NCI-H2227 treated with DMSO at 0.1 percent for 48 hours (cell line): ENCODE measurements at regions not wholly inside any gene's neighbourhood (a gene's known extent, or its start where the extent isn't known, plus 50 kb on each side); places are given as distances from the start of the nearest gene placed in this dataset.
A peak's percentile ranks its signal among the peaks of the same experiment; 100 is the strongest.

Experiments
- DNase-seq: peaks from one replicate; lab custom pipeline; 2025; lab: John Stamatoyannopoulos, UW

DNA sequence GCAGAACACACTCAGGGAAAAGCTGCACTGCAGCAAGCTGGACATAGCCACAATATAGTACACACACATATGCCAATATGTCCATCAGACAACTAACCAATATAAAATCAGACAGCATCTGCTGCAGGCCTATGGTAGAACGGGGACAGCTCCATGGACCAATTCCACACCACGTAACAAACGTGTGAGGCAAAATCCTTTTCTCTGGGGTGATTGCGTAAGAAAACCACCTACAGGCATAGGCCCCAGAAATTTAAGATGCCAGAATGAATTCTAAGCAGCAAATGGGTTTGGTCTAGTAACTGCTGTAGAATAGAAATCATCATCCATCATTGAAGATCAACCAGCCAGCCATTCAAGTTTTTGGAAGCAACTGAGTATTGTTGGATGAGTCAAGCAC lies 368.9 kb upstream of the TMPO start:
- no peak for DNase-seq

DNA sequence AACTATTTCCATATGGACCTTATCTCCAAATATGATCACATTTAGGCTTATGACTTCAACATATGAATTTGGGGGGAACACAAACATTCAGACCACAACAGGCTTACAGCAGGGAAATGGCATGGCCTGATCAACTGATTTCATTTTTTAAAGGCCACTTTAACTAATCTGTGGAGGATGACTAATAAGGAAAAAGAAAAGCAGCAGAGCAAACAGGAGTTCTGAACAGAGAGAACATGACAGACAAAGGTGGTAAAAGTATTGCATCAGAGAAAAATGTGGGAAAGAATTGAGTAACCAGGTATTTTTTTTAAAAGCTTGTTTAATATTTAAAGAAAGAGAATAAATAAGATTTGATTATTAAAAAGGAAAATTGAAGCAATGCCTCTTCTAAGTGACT lies 366.1 kb upstream of the TMPO start:
- no peak for DNase-seq

DNA sequence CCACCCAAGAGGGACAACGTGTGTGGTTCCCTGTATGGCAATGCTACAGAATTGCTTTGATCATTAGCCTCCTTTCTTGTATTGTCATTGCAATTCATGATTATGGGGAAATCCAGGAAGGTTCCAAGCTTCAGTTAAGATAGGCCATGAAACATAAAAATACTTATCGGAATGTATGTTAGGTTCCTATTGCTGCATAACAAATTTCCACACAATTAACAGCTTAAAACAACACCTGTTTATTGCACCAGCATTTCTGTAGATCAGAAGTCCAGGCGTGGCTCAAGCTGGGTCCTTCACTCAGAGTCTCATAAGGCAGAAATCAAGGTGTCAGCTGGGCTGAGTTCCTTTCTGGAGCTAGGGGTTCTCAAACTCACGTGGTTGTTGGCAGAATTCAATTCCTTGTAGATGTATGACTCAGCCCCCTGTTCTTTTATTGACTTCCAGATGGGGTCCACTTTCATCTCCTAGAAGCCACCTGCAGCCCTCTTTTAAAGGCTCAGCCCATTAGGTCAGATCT lies 365.6 kb upstream of the TMPO start:
- no peak for DNase-seq

DNA sequence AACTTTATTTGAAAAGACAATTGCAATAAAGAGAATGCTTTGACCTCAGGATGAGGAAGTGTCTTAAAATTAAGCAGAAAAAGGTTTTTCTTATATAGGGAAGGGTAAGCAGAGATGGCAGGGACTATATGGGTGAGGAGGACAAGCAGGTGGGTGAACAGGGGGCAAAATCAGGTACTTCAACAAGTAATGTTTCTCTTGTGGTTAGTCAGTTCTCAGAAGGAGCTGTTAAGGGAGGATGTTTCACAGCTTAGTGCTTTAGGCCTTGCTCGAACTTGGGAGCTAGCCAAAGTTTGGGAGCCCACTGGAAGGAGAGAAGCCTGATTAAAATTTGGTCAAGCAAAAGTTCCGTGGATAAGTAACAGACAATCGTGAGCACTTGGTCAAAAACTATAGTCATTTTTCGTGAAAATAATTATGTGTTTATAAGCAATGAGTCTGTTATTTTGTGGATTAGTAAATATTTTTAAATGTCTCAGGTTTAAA lies 364.2 kb upstream of the TMPO start:
- no peak for DNase-seq

DNA sequence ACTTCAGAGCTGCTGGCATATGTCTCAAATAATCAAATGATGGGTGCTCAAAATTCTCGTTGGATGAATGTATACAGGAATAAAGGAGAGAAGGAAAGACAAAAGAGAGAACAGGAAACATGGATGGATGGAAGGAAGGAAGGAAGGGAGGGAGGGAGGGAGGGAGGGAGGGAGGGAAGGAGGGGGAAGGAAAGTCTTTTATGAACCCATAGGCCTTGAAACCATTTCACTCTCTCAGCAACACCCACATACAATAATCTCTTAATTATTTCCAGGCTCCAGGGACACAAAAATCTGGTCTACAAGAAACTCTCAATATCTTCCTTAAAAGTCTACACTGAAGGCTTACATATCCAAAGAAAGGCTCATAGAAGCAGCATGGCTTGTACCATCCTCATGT lies 363.4 kb upstream of the TMPO start:
- DNase-seq = no peak

DNA sequence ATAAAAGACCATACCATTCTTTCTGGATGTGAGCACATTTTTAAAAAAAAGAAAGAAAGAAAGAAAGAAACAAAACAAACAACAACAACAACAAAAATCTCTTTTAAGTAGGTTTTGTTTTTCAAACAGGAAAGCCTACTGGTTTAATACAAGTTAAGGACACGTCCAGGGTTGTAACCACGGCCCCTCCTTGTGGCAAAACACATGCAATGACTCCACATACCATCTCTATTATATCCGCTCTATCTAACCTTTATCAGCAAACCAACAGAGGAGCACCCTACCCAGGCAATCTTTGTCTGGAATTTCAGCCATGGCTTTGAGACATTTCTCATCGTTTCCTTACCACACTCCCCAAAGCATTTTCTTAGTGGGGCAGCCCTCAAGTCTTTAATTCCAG lies 360.5 kb upstream of the TMPO start:
- DNase-seq = peak; percentile 35

DNA sequence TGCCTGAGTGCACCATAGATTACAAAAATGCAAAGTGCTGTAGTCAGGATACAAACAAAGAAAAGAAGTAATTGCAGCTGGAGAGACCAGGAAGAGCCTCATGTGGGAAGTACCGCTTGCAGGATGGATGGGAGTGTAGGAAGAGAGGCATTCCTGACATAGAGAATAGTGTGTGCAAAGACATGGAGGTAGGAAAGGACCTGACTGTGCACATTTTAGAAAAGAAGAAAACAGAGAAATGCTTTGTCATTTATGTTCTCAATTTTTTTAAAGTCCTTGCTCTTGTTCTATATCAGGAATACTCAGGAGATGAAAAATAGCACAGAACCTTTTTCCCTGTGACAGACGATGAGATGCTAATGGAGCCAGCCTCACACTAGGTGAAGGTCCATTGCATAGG lies 358.7 kb upstream of the TMPO start:
- no peak for DNase-seq

DNA sequence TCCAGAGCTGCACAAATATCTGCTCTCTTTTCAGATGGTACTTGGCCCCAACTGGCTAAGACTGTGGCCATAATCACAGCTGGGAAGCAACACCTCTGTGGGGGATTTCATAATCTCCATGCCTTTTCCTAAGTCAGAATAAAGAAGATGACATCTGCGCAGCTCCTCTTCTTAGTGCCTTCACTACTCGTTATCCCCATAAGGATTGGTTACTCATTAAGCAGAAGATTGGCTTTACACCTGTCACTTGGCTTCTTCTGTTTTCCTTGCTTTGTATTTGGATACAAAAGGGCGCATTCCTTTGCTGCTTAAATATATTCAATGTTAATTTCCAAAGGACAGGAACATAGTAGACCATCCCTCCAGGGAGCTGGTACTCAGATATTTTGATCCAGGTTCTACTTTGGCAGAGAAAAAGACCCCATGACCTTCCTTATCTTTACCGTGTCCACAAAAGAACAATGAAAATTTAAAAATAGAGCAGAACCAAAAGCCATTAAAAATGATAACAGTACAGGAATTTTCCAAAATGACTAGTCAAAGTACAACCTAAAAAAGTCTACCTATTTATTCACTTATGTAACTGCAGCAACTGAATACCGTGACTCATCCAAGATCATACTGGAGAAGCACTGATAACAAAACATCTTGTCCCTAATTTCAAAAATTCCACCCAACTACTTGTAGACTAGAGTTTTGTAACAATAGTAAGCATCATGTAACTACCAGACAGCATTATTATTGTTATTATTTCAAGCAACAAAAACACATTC lies 352.3 kb upstream of the TMPO start:
- no peak for DNase-seq

DNA sequence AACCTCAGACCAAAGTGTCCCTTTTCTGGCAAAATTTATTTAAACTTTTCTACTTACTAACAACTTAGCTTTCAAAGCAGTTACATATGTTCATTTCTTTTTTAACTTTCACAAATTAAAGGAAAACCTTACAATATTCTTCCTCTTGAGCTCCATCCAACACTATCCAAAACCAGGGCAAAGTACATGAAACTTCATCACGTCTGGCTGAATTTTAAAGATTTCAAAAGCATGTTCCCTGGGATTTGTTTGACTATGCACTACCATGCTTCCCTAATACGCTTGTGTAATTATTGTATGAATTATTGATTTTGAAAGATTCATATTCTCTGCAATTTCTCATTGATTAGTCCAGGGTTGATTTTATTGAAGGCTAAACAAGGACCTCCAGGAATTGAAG lies 343.1 kb upstream of the TMPO start:
- no peak for DNase-seq

DNA sequence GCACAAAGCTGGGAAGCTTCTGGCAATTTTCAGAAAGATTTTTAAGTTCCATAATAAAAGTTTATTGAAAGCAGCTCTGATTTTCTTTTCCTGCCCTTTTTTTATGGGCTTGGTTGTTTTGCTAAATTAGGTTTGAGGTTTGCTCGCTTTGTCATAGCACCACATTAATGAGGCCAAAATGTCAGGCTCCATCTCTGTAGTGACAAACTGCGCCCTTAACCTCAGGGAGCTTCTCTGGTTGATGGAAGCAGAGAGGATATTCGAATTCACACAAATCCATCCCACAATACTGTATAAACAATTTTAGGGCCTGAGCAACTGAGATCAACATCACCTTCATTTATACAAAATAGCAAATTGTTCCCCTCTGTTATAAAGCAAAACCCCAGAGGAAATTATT lies 342.6 kb upstream of the TMPO start:
- no peak for DNase-seq

DNA sequence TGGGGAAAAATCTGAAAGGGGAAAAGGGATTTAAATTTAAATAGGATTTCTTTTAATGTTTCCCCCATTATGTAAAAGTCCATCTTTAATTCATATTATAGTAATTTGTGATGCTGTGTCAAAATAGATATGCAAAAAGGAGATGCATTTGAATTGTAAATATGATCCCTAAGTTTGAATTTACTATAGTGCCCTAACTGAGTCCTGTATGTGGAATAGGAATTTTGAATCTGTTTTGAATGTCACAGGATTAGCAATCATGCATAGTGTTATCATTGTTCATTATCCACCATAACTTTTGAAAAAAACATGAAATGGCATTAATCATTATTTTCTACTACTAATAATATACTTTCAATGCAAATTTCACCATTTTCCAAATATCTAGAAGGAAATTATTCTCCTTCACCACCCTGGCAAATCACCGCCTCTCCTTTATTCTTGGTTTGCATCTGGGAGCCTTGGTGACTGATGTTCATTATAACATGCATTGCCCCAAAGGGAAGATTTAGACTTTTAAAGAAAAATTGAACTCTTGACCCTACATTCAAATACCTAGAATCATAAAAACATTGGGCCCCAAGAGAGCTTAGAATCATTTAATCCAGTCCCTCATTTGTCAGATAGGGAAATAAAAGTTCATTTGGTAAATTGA lies 341.5 kb upstream of the TMPO start:
- no peak for DNase-seq

DNA sequence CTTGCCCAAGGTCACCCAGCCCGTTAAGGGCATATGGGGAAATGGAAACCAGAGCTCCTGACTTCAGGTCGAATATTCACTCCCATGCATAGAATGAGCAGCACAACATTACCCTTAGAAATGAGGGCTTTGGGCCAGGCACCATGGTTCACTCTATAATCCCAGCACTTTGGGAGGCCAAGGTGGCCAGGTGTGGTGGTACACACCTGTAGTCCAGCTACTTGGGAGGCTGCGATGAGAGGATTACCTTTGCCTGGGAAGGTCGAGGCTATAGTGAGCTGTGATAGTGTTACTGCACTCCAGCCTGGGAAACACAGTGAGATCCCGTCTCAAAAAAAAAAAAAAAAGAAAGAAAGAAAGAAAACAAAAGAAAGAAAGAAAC lies 341.0 kb upstream of the TMPO start:
- DNase-seq = no peak

DNA sequence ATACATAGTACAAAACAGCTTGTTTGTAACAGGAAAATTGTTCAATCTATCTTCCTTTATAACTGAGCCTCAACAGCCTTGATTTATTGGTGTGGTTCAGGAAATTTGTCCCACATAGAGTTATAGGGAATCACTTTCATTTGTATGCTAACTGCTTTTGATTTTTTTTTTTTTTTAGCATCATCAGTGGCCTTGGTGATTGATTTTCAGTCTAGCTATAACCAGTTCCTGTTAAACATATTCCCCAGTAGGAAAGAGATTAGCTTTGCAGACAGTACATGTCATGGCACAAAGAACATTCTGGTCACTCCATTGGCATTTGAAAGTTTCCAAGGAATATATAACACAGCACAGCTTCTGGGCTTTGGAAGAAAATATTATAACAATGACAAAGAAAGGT lies 337.3 kb upstream of the TMPO start:
- DNase-seq = no peak

DNA sequence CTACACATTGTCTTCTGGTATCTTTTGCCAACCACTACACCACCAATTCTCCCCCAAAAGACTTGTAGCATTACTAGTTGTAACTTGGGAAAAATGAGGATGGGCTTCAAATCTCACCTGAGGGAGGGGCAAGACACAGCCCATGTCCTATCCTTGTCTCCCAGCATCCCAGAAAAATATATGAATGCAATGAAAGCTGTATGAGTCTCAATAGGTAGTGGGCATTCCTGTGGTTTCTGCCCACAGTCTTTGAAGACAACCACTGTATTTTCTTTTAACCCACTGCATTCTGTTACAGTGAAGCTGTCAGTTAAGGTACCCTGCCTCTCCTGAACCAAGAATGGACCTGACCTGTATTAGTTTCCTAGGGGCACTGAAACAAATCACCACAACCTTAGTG lies 336.2 kb upstream of the TMPO start:
- no peak for DNase-seq

DNA sequence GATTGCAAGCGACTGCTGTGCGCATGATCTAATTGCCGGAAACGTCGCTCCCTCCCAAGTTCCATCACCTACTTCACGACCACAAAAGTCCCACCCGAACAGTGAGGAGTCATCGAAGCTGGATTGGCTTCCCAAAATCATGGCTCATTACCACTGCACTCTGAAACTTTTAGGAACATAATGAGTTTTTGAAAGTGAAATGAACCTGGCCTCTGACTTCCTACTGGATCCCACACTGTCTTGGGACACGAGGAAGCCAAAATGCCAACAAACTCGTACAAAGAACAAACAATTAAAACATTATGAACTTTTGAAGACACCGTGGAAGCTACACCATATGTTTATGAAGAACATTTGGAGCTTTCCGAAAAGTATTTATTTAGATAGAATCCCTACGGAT lies 334.8 kb upstream of the TMPO start:
- no peak for DNase-seq

DNA sequence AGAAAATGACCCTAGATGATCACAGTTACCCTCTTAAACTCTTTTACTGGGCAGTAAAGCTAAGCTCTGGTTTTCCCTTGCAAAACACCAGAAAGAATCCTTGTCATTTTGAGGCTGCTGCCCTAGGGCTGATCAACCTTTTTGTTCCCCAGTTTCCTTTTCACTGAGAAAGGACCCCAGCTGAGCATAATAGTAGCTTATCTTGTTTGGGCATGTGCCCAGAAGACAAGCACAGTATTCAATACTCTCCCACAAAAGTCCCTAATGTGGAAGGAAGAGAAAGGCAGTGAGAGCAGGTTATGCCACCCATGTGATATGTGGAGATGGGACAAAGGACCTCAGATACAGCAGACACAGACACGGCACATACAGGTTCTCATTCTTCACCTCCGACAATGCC lies 332.6 kb upstream of the TMPO start:
- peak; percentile 55 for DNase-seq

DNA sequence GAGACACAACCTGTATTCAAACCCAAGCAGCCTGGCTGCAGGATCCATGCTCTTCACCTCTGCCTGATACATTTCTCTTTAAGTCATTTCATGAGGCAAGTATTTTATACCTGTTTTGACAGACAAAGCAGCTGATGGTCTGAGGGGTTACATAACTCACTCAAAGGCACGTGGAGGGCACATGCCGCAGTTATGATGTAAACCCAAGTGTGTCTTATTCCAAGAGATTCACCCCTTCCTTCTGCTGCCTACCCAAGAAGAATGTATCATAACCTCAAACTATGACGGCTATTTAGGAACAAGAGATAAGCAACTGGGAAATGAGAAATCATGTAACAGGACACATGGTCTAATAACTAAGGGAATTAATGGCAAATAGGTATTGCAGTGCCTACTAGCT lies 329.8 kb upstream of the TMPO start:
- DNase-seq = no peak

DNA sequence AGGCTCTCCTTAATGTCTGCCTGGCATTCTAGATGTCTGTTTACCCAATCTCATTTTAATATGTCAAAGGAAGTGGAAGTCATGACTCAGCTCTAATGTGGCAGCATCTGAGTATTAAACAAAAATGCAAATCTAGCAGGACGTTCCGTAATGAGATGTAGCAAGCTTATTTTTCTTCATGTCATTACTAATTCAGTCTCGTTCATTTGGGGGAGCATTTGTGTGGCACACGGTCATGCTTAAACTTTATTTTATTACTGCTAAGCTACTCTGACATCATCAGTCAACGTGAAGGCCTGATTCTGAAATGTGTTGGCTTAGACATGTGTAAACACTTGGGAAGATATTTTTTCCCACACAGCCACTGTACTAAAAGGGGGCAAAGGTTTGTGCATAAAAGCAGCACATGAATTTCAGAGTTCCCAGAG lies 326.7 kb upstream of the TMPO start:
- no peak for DNase-seq

DNA sequence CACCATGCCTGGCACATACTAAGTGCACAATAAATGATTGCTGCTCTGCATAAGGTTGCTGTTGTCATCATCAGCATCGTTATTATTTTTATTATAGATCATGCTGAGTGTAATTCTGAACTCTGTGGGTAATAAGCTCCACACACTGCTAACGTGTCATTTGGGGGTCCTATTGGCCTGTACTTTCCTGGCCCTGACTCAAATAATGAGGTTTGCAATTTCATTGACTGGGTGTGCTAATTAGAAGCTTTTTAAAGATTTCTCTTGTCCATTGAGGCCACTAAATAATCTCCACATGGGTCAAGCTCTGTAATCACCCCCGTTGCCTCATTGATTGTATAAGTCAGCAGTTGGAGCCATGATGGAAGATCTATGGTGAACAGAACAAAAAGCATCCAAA lies 320.8 kb upstream of the TMPO start:
- DNase-seq = no peak

DNA sequence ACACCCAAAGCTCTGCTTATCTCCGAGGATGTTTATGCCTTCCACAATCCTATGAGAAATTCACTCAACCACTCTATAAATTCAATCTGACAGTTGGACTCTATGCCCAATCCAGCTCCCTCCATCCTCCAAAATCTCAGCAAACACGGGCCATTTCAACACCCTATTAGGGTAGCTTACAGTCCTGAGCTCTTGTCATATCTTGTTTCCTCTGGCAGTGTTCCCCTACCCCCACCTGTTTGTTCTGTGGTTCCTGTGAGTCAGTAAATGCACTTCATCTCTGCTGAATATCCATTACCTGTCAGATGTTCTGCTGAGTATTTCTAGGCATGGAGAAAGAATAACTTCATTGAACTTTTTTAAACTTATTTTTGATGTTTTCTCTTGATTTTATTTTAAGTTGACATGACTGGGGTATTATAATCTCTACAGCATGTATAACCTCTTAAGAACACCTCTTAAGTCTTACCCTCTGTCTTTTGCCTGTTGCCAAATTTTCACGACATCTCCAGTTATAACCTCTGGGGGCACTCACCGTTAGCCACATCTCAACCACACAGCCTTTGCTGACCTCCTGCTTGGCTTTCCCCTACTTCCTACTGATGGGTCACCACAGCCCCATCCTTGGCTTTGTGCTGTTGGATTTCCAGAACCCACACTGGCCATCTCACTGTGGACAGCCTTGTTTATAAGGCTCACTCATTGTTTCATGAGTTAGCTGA lies 317.0 kb upstream of the TMPO start:
- DNase-seq = no peak

DNA sequence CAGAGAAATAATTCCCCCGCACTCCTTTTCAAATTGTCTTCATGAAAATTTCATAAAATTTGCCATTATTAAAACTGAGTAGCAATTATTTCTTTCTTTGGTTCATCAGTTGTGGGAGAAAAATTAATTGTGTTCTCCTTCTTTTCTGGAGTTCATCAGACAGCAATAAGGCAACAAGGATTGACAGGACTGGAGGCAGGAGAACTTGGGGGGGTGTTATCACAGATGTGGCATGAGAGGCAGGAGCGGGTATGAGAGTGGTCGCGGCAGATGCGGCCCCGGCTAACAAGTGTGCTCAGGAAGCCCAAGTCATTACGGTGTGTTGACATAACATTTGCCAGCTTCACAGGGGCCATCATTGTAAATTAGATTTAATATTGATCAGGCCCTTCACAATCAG lies 306.6 kb upstream of the TMPO start:
- no peak for DNase-seq

DNA sequence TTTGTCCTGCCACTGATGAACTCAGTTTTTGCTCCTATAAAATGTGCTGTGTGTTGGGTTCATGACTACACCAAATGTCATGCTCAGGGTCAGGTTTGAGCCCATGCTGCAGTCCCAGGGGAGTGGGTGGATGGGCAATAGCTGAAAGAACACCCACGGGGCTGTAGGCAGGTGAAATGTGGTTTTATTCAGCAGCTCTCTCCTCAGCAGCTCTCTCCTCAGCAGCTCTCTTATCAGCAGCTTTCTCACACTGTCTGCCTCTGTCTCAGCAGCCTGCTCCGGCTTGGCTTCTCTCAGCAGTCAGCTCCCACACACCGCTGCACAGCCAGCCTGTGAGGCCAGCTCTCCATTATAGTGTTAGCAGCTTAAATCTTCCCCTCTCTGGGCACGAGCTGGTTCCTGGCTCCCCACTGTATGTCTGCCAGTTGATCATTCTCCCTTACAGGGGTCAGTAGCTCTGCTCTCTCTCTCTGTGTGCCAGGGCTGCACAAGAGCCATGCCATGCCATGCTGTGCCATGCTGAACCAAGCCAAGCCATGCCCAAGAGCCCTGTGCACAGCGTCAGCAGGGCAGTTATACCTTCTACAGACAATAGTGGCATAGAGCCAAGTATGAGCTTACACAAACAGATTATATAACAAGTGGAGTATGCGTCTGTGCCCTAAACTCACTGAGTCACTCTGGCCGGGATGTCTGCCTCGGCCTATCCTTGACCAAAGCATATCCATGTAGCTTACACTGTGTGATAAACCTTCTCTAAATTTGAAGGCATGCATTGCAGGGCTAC lies 303.3 kb upstream of the TMPO start:
- DNase-seq = no peak
